BJ (cell line): ENCODE measurements at regions not wholly inside any gene's neighbourhood (a gene's known extent, or its start where the extent isn't known, plus 50 kb on each side); places are given as distances from the start of the nearest gene placed in this dataset.

Experiments
- CTCF ChIA-PET: fragments of 350-600 bp; formaldehyde crosslinking; extraction: SDS; loops from one replicate; lab custom pipeline; 2021; ENCODE audit warnings: antibody characterized with exemption, inconsistent platforms; lab: Yijun Ruan, JAX
- POLR2A ChIA-PET: fragments of 300-600 bp; sonication (Branson Sonifier 250); formaldehyde crosslinking; extraction: SDS; loops from one replicate; lab custom pipeline; 2021; ENCODE audit warnings: antibody characterized with exemption; lab: Charles Lee
- DNase-seq: peaks from one replicate; pipeline ENCODE4 v3.0.0-alpha.2; 2011; ENCODE audit warnings: low read depth
- H3K27me3 ChIP-seq: 2 replicates; pipeline ENCODE4 v1.6.0; 2011; ENCODE audit warnings: low read length; ENCODE audit not compliant: control insufficient read depth, insufficient read depth
- H3K36me3 ChIP-seq: 2 replicates; pipeline ENCODE4 v1.5.1; 2011; ENCODE audit warnings: low read length; ENCODE audit not compliant: control insufficient read depth, insufficient read depth
- H3K4me3 ChIP-seq: 2 replicates; pipeline ENCODE4 v1.5.1; 2011; ENCODE audit warnings: low read depth, mild to moderate bottlenecking, control low read depth, low read length
- TF ChIP-seq, protein P1 (sequence below): IDR thresholded peaks from 2 replicates; pipeline ENCODE4 v1.5.1; 2011; ENCODE audit warnings: low read depth, mild to moderate bottlenecking, control low read depth, inconsistent platforms, low read length, moderate library complexity; ENCODE audit not compliant: insufficient read depth

GRCh38 chr7:41415471-41416207 lies 287.3 kb downstream of the INHBA start:
- H3K27me3 ChIP-seq, result no peaks in the 10 kb centered on the region
- H3K36me3 ChIP-seq, result no peaks in the 10 kb centered on the region
- H3K4me3 ChIP-seq, result no peak overlapping the region
- no peak for DNase-seq
- ChIA-PET POLR2A (no interaction called here), CTCF (interaction anchor here (1.0 kb wide), 1 partner anchor 29 kb away, joined by 4 read pairs; no protein-coding TSS in a partner anchor)
- TF ChIP-seq, protein P1, sequence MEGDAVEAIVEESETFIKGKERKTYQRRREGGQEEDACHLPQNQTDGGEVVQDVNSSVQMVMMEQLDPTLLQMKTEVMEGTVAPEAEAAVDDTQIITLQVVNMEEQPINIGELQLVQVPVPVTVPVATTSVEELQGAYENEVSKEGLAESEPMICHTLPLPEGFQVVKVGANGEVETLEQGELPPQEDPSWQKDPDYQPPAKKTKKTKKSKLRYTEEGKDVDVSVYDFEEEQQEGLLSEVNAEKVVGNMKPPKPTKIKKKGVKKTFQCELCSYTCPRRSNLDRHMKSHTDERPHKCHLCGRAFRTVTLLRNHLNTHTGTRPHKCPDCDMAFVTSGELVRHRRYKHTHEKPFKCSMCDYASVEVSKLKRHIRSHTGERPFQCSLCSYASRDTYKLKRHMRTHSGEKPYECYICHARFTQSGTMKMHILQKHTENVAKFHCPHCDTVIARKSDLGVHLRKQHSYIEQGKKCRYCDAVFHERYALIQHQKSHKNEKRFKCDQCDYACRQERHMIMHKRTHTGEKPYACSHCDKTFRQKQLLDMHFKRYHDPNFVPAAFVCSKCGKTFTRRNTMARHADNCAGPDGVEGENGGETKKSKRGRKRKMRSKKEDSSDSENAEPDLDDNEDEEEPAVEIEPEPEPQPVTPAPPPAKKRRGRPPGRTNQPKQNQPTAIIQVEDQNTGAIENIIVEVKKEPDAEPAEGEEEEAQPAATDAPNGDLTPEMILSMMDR, result no peak

GRCh38 chr7:41415051-41415450 lies 287.8 kb downstream of the INHBA start:
- ChIA-PET POLR2A (no interaction called here), CTCF (interaction anchor here (1.0 kb wide), 1 partner anchor 28 kb away, joined by 4 read pairs; no protein-coding TSS in a partner anchor)
- Histone ChIP-seq H3K36me3 (no peaks in the 10 kb centered on the region), H3K4me3 (no peak overlapping the region), H3K27me3 (no peaks in the 10 kb centered on the region)
- DNase-seq, result no peak
- TF ChIP-seq, protein P1, result no peak

GRCh38 chr7:41404375-41405074 lies 298.4 kb downstream of the INHBA start:
- TF ChIP-seq, protein P1, result no peak
- Histone ChIP-seq H3K4me3 (no peak overlapping the region), H3K36me3 (no peaks in the 10 kb centered on the region), H3K27me3 (no peaks in the 10 kb centered on the region)
- POLR2A ChIA-PET, result interaction anchor here (0.7 kb wide), 1 partner anchor 24 kb away, joined by 3 read pairs; no protein-coding TSS in a partner anchor
- CTCF ChIA-PET, result no interaction called here
- DNase-seq, result no peak

- ChIA-PET POLR2A (no interaction called here), CTCF (no interaction called here)
These were observed 299.6 kb downstream of the INHBA start for GRCh38 chr7:41403291-41403690.

GRCh38 chr7:41401833-41402232 lies 301.1 kb downstream of the INHBA start:
- DNase-seq, result no peak
- Histone ChIP-seq H3K27me3 (no peaks in the 10 kb centered on the region), H3K36me3 (no peaks in the 10 kb centered on the region), H3K4me3 (no peak overlapping the region)
- TF ChIP-seq, protein P1, result no peak
- POLR2A ChIA-PET, result no interaction called here
- CTCF ChIA-PET, result no interaction called here

More at GRCh38 chr7:41403291-41403690, 299.6 kb downstream of the INHBA start:
- no peaks in the 10 kb centered on the region for H3K36me3 ChIP-seq
- H3K27me3 ChIP-seq, result no peaks in the 10 kb centered on the region
- no peak for DNase-seq
- no peak overlapping the region for H3K4me3 ChIP-seq
- TF ChIP-seq, protein P1, result no peak
